H1 (cell line): ENCODE measurements at regions not wholly inside any gene's neighbourhood (a gene's known extent, or its start where the extent isn't known, plus 50 kb on each side); places are given as distances from the start of the nearest gene placed in this dataset.

Experiments
- NANOG ChIP-seq: IDR thresholded peaks from 2 replicates; pipeline ENCODE4 v1.6.1; 2011; ENCODE audit warnings: low read length, low read depth, mild to moderate bottlenecking, inconsistent platforms; ENCODE audit not compliant: insufficient read depth, poor library complexity, severe bottlenecking

- no peak for TF ChIP-seq NANOG
- TF ChIP-seq, all 59 proteins: peak for 0
Observed at GRCh38 chr1:193549081-193549480, 362.7 kb upstream of the B3GALT2 start (continued).
